ENCODE measurements at regions not wholly inside any gene's neighbourhood (a gene's known extent, or its start where the extent isn't known, plus 50 kb on each side); places are given as distances from the start of the nearest gene placed in this dataset.

GRCh38 chr10:4132216-4132556, 347.2 kb upstream of the KLF6 start:
- DNase-seq = no peak

GRCh38 chr10:4131407-4132215, 346.6 kb upstream of the KLF6 start:
- peak in 4 of 5 donors; percentile 12 to 92 (median 25) for DNase-seq

- peak in 2 of 5 donors; percentile 11 to 39 for DNase-seq
Observed at GRCh38 chr10:4130685-4131084, 345.7 kb upstream of the KLF6 start.

GRCh38 chr10:4129866-4130477, 345.0 kb upstream of the KLF6 start:
- DNase-seq = no peak

GRCh38 chr10:4127518-4128315, 342.7 kb upstream of the KLF6 start:
- peak in 1 of 5 donors; percentile 81 for DNase-seq

GRCh38 chr10:4125776-4126175, 340.8 kb upstream of the KLF6 start:
- peak in 1 of 5 donors; percentile 7 for DNase-seq

- peak in 1 of 5 donors; percentile 35 for DNase-seq
Observed at GRCh38 chr10:4121502-4122380, 336.7 kb upstream of the KLF6 start.

- DNase-seq = peak in 2 of 5 donors; percentile 13 to 33
Observed at GRCh38 chr10:4120096-4120853, 335.3 kb upstream of the KLF6 start.

GRCh38 chr10:4119107-4119506, 334.1 kb upstream of the KLF6 start:
- DNase-seq = no peak

GRCh38 chr10:4117604-4118003, 332.6 kb upstream of the KLF6 start:
- DNase-seq = no peak

- no peak for DNase-seq
Observed at GRCh38 chr10:4111643-4112042, 326.6 kb upstream of the KLF6 start.

- no peak for DNase-seq
Observed at GRCh38 chr10:4109469-4109868, 324.5 kb upstream of the KLF6 start.

GRCh38 chr10:4108693-4109092, 323.7 kb upstream of the KLF6 start:
- DNase-seq = no peak

GRCh38 chr10:4107285-4107851, 322.4 kb upstream of the KLF6 start:
- no peak for DNase-seq

- no peak for DNase-seq
Observed at GRCh38 chr10:4103603-4104002, 318.6 kb upstream of the KLF6 start.

- DNase-seq = no peak
Observed at GRCh38 chr10:4102802-4103344, 317.9 kb upstream of the KLF6 start.

- DNase-seq = no peak
Observed at GRCh38 chr10:4101918-4102654, 317.1 kb upstream of the KLF6 start.

- no peak for DNase-seq
Observed at GRCh38 chr10:4100380-4100779, 315.4 kb upstream of the KLF6 start.

GRCh38 chr10:4099202-4099601, 314.2 kb upstream of the KLF6 start:
- no peak for DNase-seq

GRCh38 chr10:4095166-4095917, 310.3 kb upstream of the KLF6 start:
- DNase-seq = no peak
